ENCODE measurements at regions not wholly inside any gene's neighbourhood (a gene's known extent, or its start where the extent isn't known, plus 50 kb on each side); places are given as distances from the start of the nearest gene placed in this dataset.

- Histone ChIP-seq H3K27ac (no peak overlapping the region), H3K27me3 (no peaks in the 10 kb centered on the region), H3K9me3 (no peaks in the 10 kb centered on the region), H3K4me3 (no peak overlapping the region), H3K36me3 (no peaks in the 10 kb centered on the region), H3K4me1 (no peaks in the 10 kb centered on the region)
- WGBS (ENCODE audit: insufficient coverage, low coverage, low lambda C conversion rate, missing lambda C conversion rate) = 23% methylated on average over 2 of the region's 2 CpGs
- intact Hi-C loops (cut with DNase I) = no loop called here
- ATAC-seq (no peak), DNase-seq (no peak)
- TF ChIP-seq POLR2A (IDR thresholded peaks at IDR 0.05) (no peak), CTCF (IDR thresholded peaks at IDR 0.05) (no peak)
These were observed 1101.7 kb upstream of the GHITM start for GRCh38 chr10:83037653-83038052.

- Histone ChIP-seq H3K4me1 (no peaks in the 10 kb centered on the region), H3K36me3 (no peaks in the 10 kb centered on the region), H3K9me3 (no peaks in the 10 kb centered on the region), H3K27ac (no peak overlapping the region), H3K27me3 (no peaks in the 10 kb centered on the region), H3K4me3 (no peak overlapping the region)
- DNase-seq (no peak), ATAC-seq (no peak)
- 55% methylated on average over 2 of the region's 2 CpGs for WGBS (ENCODE audit: insufficient coverage, low coverage, low lambda C conversion rate, missing lambda C conversion rate)
- TF ChIP-seq CTCF (IDR thresholded peaks at IDR 0.05) (no peak), POLR2A (IDR thresholded peaks at IDR 0.05) (no peak)
- intact Hi-C loops (cut with DNase I) = no loop called here
These were observed 1100.7 kb upstream of the GHITM start for GRCh38 chr10:83038631-83039030.

GRCh38 chr10:83045731-83046130 is 1093.6 kb upstream of the GHITM start:
- DNase-seq (no peak), ATAC-seq (no peak)
- no peaks in the 10 kb centered on the region for H3K4me1 ChIP-seq
- no peaks in the 10 kb centered on the region for H3K36me3 ChIP-seq
- WGBS (ENCODE audit: insufficient coverage, low coverage, low lambda C conversion rate, missing lambda C conversion rate) = 46% methylated on average over 4 of the region's 4 CpGs
- intact Hi-C loops (cut with DNase I) = no loop called here
- H3K27me3 ChIP-seq = no peaks in the 10 kb centered on the region
- H3K4me3 ChIP-seq = no peak overlapping the region
- H3K27ac ChIP-seq = no peak overlapping the region
- H3K9me3 ChIP-seq = no peaks in the 10 kb centered on the region
- TF ChIP-seq POLR2A (IDR thresholded peaks at IDR 0.05) (no peak), CTCF (IDR thresholded peaks at IDR 0.05) (no peak)

GRCh38 chr10:83050815-83051214 is 1088.5 kb upstream of the GHITM start:
- Histone ChIP-seq H3K27me3 (no peaks in the 10 kb centered on the region), H3K9me3 (no peaks in the 10 kb centered on the region), H3K4me1 (no peaks in the 10 kb centered on the region), H3K27ac (no peak overlapping the region), H3K4me3 (no peak overlapping the region), H3K36me3 (no peaks in the 10 kb centered on the region)
- no peak for ATAC-seq
- WGBS (ENCODE audit: insufficient coverage, low coverage, low lambda C conversion rate, missing lambda C conversion rate) = 40% methylated on average over 3 of the region's 3 CpGs
- DNase-seq = no peak
- intact Hi-C loops (cut with DNase I) = no loop called here
- TF ChIP-seq POLR2A (IDR thresholded peaks at IDR 0.05) (no peak), CTCF (IDR thresholded peaks at IDR 0.05) (no peak)

GRCh38 chr10:83062871-83063270 is 1076.4 kb upstream of the GHITM start:
- Histone ChIP-seq H3K27ac (no peak overlapping the region), H3K27me3 (no peaks in the 10 kb centered on the region), H3K9me3 (no peaks in the 10 kb centered on the region), H3K4me3 (no peak overlapping the region), H3K4me1 (no peaks in the 10 kb centered on the region), H3K36me3 (no peaks in the 10 kb centered on the region)
- ATAC-seq (no peak), DNase-seq (no peak)
- WGBS (ENCODE audit: insufficient coverage, low coverage, low lambda C conversion rate, missing lambda C conversion rate) = 59% methylated on average over 2 of the region's 2 CpGs
- intact Hi-C loops (cut with DNase I) = no loop called here
- TF ChIP-seq CTCF (IDR thresholded peaks at IDR 0.05) = no peak
- no peak for TF ChIP-seq POLR2A (IDR thresholded peaks at IDR 0.05)
